BE2C (cell line): ENCODE measurements at regions not wholly inside any gene's neighbourhood (a gene's known extent, or its start where the extent isn't known, plus 50 kb on each side); places are given as distances from the start of the nearest gene placed in this dataset.

ENCODE experiments used
- DNase-seq: peaks from one replicate; pipeline ENCODE4 v3.0.0-alpha.2; 2020
- H3K27me3 ChIP-seq: fragments of 250-450 bp; sonication (Bioruptor Pico); 2 replicates; pipeline ENCODE4 v1.5.1; 2020; ENCODE audit warnings: mild to moderate bottlenecking
- H3K36me3 ChIP-seq: fragments of 250-450 bp; sonication (Bioruptor Pico); 2 replicates; pipeline ENCODE4 v1.5.1; 2020; ENCODE audit warnings: mild to moderate bottlenecking
- H3K4me1 ChIP-seq: fragments of 250-450 bp; sonication (Bioruptor Pico); 2 replicates; pipeline ENCODE4 v1.5.1; 2020
- H3K4me3 ChIP-seq: 2 replicates; pipeline ENCODE4 v1.5.1; 2011; ENCODE audit warnings: low read depth, low read length
- H3K9me3 ChIP-seq: fragments of 250-450 bp; sonication (Bioruptor Pico); 2 replicates; pipeline ENCODE4 v1.5.1; 2020
- TF ChIP-seq, protein P1 (sequence below): IDR thresholded peaks from 2 replicates; pipeline ENCODE4 v1.5.1; 2012; ENCODE audit warnings: mild to moderate bottlenecking, low read depth, low read length

DNA sequence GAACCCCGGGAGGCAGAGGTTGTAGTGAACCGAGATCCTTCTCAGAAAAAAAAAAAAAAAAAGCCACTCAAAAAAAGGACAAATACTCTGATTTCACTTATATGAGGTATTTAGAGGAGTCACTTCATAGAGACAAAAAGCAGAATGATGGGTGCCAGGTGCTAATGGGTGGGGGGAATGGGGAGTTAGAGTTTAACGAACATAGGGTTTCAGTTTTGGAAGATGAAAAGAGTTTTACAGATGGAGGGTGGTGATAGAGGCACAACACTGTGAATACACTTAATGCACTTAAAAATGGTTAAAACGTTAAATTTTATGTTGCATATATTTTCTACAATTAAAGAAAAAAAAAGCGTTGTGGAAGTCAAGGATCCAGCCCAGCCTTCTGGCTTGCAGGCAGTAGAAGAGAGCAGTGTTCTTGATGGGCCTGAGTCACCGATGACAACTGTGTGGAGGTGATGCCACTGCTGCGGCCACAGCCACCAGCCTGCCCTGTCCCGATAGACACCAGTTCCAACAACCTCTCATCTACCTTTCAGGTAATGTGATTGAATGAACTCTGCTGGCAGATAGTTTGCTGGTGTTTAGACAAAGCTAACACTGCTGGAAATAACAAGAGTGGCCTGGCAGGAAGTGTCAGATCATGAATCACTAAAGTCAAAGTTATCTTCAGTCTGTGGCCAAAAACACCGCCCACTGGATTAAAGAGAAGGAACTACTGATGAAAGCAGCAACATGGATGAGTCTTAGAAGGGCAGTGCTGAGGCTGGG, 49.9 kb upstream of the COX10 start:
- Histone ChIP-seq H3K9me3 (no peaks in the 10 kb centered on the region), H3K36me3 (no peaks in the 10 kb centered on the region), H3K4me3 (no peak overlapping the region), H3K4me1 (no peaks in the 10 kb centered on the region), H3K27me3 (no peaks in the 10 kb centered on the region)
- DNase-seq = no peak
- TF ChIP-seq, protein P1, sequence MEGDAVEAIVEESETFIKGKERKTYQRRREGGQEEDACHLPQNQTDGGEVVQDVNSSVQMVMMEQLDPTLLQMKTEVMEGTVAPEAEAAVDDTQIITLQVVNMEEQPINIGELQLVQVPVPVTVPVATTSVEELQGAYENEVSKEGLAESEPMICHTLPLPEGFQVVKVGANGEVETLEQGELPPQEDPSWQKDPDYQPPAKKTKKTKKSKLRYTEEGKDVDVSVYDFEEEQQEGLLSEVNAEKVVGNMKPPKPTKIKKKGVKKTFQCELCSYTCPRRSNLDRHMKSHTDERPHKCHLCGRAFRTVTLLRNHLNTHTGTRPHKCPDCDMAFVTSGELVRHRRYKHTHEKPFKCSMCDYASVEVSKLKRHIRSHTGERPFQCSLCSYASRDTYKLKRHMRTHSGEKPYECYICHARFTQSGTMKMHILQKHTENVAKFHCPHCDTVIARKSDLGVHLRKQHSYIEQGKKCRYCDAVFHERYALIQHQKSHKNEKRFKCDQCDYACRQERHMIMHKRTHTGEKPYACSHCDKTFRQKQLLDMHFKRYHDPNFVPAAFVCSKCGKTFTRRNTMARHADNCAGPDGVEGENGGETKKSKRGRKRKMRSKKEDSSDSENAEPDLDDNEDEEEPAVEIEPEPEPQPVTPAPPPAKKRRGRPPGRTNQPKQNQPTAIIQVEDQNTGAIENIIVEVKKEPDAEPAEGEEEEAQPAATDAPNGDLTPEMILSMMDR = no peak
